DMS153 (cell line): ENCODE measurements at regions not wholly inside any gene's neighbourhood (a gene's known extent, or its start where the extent isn't known, plus 50 kb on each side); places are given as distances from the start of the nearest gene placed in this dataset.
"Not testable (repeated sequence)": the region's sequence is repeated elsewhere in the genome, so short reads cannot be mapped to it uniquely, and the experiment has no call there.

Experiments used
- DNase-seq: peaks from one replicate; lab custom pipeline; 2025; lab: John Stamatoyannopoulos, UW

- no peak for DNase-seq
These were observed 52.2 kb upstream of the PRL start for GRCh38 chr6:22349051-22349450.

GRCh38 chr6:22349528-22349927 is 52.7 kb upstream of the PRL start:
- DNase-seq = no peak

- peak; percentile 36 for DNase-seq
These were observed 53.3 kb upstream of the PRL start for GRCh38 chr6:22350109-22350508.

GRCh38 chr6:22353101-22353500 is 56.3 kb upstream of the PRL start:
- no peak for DNase-seq

- DNase-seq = no peak
These were observed 59.6 kb upstream of the PRL start for GRCh38 chr6:22356362-22356940.

- no peak for DNase-seq
These were observed 60.9 kb upstream of the PRL start for GRCh38 chr6:22357724-22358189.

GRCh38 chr6:22361576-22361975 is 64.7 kb upstream of the PRL start:
- no peak for DNase-seq

- DNase-seq = peak; percentile 40
These were observed 65.5 kb upstream of the PRL start for GRCh38 chr6:22362361-22362760.

- peak; percentile 93 for DNase-seq
These were observed 66.4 kb upstream of the PRL start for GRCh38 chr6:22363166-22363713.

GRCh38 chr6:22363714-22364239 is 66.9 kb upstream of the PRL start:
- DNase-seq = no peak

GRCh38 chr6:22364306-22364705 is 67.5 kb upstream of the PRL start:
- no peak for DNase-seq

- no peak for DNase-seq
These were observed 69.4 kb upstream of the PRL start for GRCh38 chr6:22366214-22366613.

- no peak for DNase-seq
These were observed 70.5 kb upstream of the PRL start for GRCh38 chr6:22367346-22367745.

- no peak for DNase-seq
These were observed 72.0 kb upstream of the PRL start for GRCh38 chr6:22368794-22369193.

- DNase-seq = no peak
These were observed 76.1 kb upstream of the PRL start for GRCh38 chr6:22372922-22373321.

GRCh38 chr6:22374950-22375349 is 78.1 kb upstream of the PRL start:
- DNase-seq = not testable (repeated sequence)

- DNase-seq = not testable (repeated sequence)
These were observed 79.5 kb upstream of the PRL start for GRCh38 chr6:22376293-22376692.

GRCh38 chr6:22378536-22378935 is 81.7 kb upstream of the PRL start:
- DNase-seq = not testable (repeated sequence)

GRCh38 chr6:22380236-22380635 is 83.4 kb upstream of the PRL start:
- DNase-seq = no peak

- DNase-seq = no peak
These were observed 85.2 kb upstream of the PRL start for GRCh38 chr6:22381845-22382544.

GRCh38 chr6:22383016-22383415 is 86.2 kb upstream of the PRL start:
- no peak for DNase-seq

- no peak for DNase-seq
These were observed 95.9 kb upstream of the PRL start for GRCh38 chr6:22392711-22393110.

GRCh38 chr6:22394691-22395090 is 97.9 kb upstream of the PRL start:
- no peak for DNase-seq
